GM12874 (cell line): ENCODE measurements at regions not wholly inside any gene's neighbourhood (a gene's known extent, or its start where the extent isn't known, plus 50 kb on each side); places are given as distances from the start of the nearest gene placed in this dataset.

Source experiments
- CTCF ChIP-seq: IDR thresholded peaks from 2 replicates; pipeline ENCODE4 v1.5.1; 2011; ENCODE audit warnings: low read depth, mild to moderate bottlenecking, control low read depth, low read length, moderate library complexity; ENCODE audit not compliant: insufficient read depth

GRCh38 chr4:18795794-18796193 is 774.2 kb upstream of the LCORL start:
- TF ChIP-seq CTCF: no peak

- TF ChIP-seq CTCF: no peak
Observed at GRCh38 chr4:18777190-18777930, 755.8 kb upstream of the LCORL start.

DNA sequence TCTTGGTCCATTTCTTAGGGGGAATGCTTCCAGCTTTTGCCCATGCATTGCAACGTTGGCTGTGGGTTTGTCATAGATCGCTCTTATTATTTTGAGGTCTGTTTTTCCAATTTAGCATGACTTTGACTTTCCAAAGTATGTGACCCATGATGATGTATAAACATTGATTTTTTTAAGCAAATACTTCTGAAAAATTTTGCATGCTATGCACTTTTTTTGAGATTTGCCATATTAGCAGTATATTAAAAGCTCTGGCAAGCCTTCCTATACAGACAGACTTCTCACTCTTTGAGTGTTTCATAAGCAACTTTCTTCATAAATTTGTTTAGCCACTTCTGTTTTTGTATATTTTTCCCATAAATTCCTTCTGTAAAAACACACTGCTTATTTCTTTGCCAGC is 746.4 kb upstream of the LCORL start:
- TF ChIP-seq CTCF: no peak

DNA sequence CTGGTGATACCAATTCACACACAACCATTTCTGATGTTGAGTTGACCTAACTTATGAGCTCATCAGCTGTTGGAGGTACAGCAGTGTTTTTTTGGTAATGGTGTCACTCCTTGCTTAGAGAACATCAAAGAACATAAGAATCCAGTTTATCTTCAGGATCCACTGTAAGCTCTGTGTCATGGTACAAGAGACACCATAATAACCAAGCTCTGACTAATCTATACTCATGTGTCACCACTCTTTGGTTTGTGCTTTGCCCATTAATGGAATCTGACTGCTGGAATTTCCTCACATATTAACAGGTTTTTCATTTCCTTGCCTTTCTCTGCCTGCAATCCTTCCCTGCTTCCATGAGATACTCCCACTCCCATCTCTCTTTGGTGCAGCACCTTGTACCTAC is 735.1 kb upstream of the LCORL start:
- TF ChIP-seq CTCF: no peak

DNA sequence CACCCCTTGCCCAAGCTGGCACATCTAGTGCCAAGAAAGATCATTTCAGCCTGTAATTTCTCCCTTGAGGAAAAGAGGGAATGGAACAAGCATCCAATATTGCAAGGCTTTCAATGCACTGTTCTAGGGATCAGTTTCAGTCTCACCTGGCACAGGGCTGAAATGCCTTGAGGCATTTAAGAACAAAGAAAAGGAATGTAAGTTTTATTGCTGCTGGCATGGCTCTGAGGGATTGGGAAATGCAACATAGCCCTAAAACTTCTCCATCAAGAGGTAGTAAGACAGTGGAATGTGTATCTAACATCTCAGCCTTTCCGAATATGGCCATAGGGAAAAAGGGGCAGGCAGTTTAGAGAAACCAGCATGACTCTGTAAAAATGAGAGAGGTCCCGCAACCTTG is 732.6 kb upstream of the LCORL start:
- no peak for TF ChIP-seq CTCF

DNA sequence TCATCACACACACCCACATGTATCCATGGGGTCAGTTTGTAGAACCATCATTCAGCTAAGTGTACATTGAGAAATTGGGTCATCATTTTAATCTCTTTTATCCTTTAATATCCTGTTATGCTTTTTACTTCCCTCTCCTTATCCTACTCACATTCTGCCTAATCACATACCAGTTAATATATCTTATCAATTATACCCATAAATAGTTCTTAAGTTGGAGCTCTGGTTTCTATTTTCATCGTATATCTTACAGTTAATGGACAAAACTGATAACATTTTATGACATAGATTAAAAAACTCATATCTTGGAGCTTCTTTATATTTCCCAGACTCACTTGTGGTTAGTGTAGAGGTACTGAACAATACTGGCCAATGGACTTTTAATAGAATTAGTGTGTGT is 729.5 kb upstream of the LCORL start:
- TF ChIP-seq CTCF: no peak

DNA sequence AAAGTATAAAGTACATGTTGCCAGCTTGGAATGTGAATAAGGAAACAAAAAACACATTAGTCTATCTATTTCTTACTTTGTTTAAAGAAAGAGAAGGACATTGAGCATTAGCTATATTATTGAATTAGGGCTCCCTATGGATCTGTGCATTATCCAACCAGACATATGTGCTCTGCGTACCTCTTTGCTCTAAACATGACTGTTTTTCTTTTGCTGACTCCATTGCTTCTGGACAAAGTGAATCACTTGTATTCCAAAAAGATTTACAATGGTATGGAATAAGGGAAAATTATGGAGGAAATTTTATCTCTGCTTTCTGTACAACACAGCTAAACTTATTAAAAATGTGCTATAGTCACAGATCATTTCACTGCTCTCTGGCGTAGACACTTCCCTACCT is 727.8 kb upstream of the LCORL start:
- TF ChIP-seq CTCF: no peak

GRCh38 chr4:18736551-18736950 is 715.0 kb upstream of the LCORL start:
- TF ChIP-seq CTCF: no peak
